ENCODE measurements at regions not wholly inside any gene's neighbourhood (a gene's known extent, or its start where the extent isn't known, plus 50 kb on each side); places are given as distances from the start of the nearest gene placed in this dataset.

GRCh38 chr20:41935259-41935791 lies 317.1 kb upstream of the CHD6 start (continued):
- TF ChIP-seq ZNF407 (CRISPR knock-in tag; IDR thresholded peaks at IDR 0.05; ENCODE audit: not compliant biosample characterization) (no peak), ADNP (CRISPR knock-in tag; IDR thresholded peaks at IDR 0.05) (no peak), REPIN1 (CRISPR knock-in tag; IDR thresholded peaks at IDR 0.05; ENCODE audit: borderline replicate concordance, low read depth) (no peak), ELF3 (CRISPR knock-in tag; IDR thresholded peaks at IDR 0.05) (no peak), CCDC6 (CRISPR knock-in tag; IDR thresholded peaks at IDR 0.05) (no peak), PPARG (CRISPR knock-in tag; conservative IDR thresholded peaks at IDR 0.05) (no peak), SIX4 (CRISPR knock-in tag; IDR thresholded peaks at IDR 0.05) (no peak)
